ENCODE measurements at regions not wholly inside any gene's neighbourhood (a gene's known extent, or its start where the extent isn't known, plus 50 kb on each side); places are given as distances from the start of the nearest gene placed in this dataset.

DNA sequence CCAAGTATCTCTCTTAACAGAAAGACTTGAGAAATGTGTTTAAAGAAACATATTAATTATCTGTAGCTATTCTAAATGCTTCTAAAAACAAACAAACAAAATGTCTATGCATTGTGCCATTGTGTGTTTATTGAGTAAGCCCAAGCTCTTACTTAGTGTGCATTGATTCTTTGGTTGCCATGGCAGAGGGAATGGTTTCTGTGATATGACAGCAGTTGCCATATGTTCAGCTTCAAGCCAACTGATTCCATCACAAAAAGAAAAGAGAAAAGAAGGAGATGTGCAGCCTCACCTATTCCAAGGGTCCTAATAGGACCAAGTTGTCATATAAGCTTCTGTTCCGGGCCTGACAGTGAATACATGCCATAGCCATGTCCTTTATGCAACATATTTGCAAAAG lies 457.5 kb downstream of the TOX3 start:
- no peaks in the 10 kb centered on the region for H3K4me1 ChIP-seq (ENCODE audit: insufficient read depth, low read length, poor library complexity, severe bottlenecking)
- no peak overlapping the region for H3K9ac ChIP-seq (ENCODE audit: low read depth, low read length, poor library complexity, severe bottlenecking)
- no peaks in the 10 kb centered on the region for H3K36me3 ChIP-seq (ENCODE audit: insufficient read depth, low read length)
- H3K79me2 ChIP-seq (ENCODE audit: insufficient read depth, low read length): no peaks in the 10 kb centered on the region
- no peak overlapping the region for H2AFZ ChIP-seq (ENCODE audit: low read length)
- no peak overlapping the region for H3K4me2 ChIP-seq (ENCODE audit: low read depth, low read length, poor library complexity, severe bottlenecking)
- no peaks in the 10 kb centered on the region for H3F3A ChIP-seq (ENCODE audit: low read depth)
- H4K20me1 ChIP-seq (ENCODE audit: insufficient read depth, low read length, poor library complexity, severe bottlenecking): no peaks in the 10 kb centered on the region
- peaks cover 5% of the 10 kb centered on the region; the same call in 1 of the 2 replicates for H3K9me3 ChIP-seq (ENCODE audit: insufficient read depth, low read depth, low read length)
- no peaks in the 10 kb centered on the region for H3K27me3 ChIP-seq (ENCODE audit: insufficient read depth, low read length, poor library complexity, severe bottlenecking)
- H3K9me2 ChIP-seq (replicated peaks; ENCODE audit: low read depth, low read length): no peaks in the 10 kb centered on the region
- TF ChIP-seq CTCF (conservative IDR thresholded peaks at IDR 0.05; ENCODE audit: low read length): no peak
- H3K4me3 ChIP-seq (ENCODE audit: low read length, poor library complexity, severe bottlenecking): no peak overlapping the region

GRCh38 chr16:52086901-52087300 lies 460.0 kb downstream of the TOX3 start:
- no peak overlapping the region for H3K4me2 ChIP-seq (ENCODE audit: low read depth, low read length, poor library complexity, severe bottlenecking)
- H3K27me3 ChIP-seq (ENCODE audit: insufficient read depth, low read length, poor library complexity, severe bottlenecking): no peaks in the 10 kb centered on the region
- no peaks in the 10 kb centered on the region for H3K36me3 ChIP-seq (ENCODE audit: insufficient read depth, low read length)
- TF ChIP-seq CTCF (conservative IDR thresholded peaks at IDR 0.05; ENCODE audit: low read length): no peak
- no peak for TF ChIP-seq EZH2phosphoT487 (IDR thresholded peaks at IDR 0.05; ENCODE audit: borderline replicate concordance)
- H3K4me1 ChIP-seq (ENCODE audit: insufficient read depth, low read length, poor library complexity, severe bottlenecking): no peaks in the 10 kb centered on the region
- no peak overlapping the region for H3K9ac ChIP-seq (ENCODE audit: low read depth, low read length, poor library complexity, severe bottlenecking)
- H3K4me3 ChIP-seq (ENCODE audit: low read length, poor library complexity, severe bottlenecking): no peak overlapping the region
- no peaks in the 10 kb centered on the region for H3K9me2 ChIP-seq (replicated peaks; ENCODE audit: low read depth, low read length)
- no peaks in the 10 kb centered on the region for H3K79me2 ChIP-seq (ENCODE audit: insufficient read depth, low read length)
- H3K9me3 ChIP-seq (ENCODE audit: insufficient read depth, low read depth, low read length): peaks cover 5% of the 10 kb centered on the region; the same call in 1 of the 2 replicates
- H4K20me1 ChIP-seq (ENCODE audit: insufficient read depth, low read length, poor library complexity, severe bottlenecking): no peaks in the 10 kb centered on the region
- H3F3A ChIP-seq (ENCODE audit: low read depth): no peaks in the 10 kb centered on the region
- no peak overlapping the region for H2AFZ ChIP-seq (ENCODE audit: low read length)

DNA sequence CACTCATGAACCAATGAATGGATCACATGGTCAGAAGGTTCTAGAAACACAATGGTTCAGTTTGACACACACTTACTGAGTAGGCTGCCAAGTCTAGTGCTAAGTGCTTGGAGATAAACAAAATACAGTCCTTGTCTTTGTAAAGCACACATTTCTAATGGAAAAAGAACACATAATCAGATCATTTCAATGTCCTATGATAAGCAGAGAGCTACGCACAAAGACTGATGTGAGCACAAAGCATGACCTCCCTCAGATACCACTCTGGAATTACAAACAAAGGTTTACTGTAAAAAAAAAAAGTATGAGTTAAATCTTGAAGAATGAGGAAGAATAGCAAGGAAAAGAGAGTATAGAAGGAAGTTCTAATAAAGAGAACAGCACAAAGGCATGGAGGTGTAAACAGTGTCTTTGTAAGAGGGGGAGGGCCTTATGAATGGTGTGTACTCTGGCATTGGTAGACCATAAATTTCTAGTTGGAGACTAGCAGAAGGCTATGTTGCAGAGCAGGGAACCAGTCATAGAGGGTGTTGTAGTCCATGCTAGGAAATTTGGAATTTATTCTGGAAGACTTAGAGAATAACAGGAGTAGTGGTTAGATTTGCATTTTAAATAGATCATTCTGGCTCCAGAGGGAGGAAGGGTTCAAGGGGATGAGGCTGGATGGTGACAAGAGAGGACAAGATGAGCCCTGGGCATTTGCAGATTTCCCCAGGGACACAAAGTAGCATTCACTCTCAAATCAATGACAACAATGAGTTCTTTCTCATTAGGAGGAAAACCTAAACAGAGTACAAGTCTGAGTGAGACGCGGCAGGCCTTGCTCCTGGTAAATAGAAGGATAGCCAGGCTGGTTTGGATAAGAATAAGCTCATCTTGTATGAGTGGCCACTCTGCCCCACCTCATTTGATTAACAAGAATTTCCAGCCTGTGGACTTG lies 468.0 kb downstream of the TOX3 start:
- TF ChIP-seq CTCF (conservative IDR thresholded peaks at IDR 0.05; ENCODE audit: low read length): no peak
- no peak for TF ChIP-seq EZH2phosphoT487 (IDR thresholded peaks at IDR 0.05; ENCODE audit: borderline replicate concordance)
- H3K9me2 ChIP-seq (replicated peaks; ENCODE audit: low read depth, low read length): no peaks in the 10 kb centered on the region
- H2AFZ ChIP-seq (ENCODE audit: low read length): no peak overlapping the region
- no peaks in the 10 kb centered on the region for H3K4me1 ChIP-seq (ENCODE audit: insufficient read depth, low read length, poor library complexity, severe bottlenecking)
- no peaks in the 10 kb centered on the region for H3K9me3 ChIP-seq (ENCODE audit: insufficient read depth, low read depth, low read length)
- H3K4me3 ChIP-seq (ENCODE audit: low read length, poor library complexity, severe bottlenecking): no peak overlapping the region
- no peak overlapping the region for H3K9ac ChIP-seq (ENCODE audit: low read depth, low read length, poor library complexity, severe bottlenecking)
- no peaks in the 10 kb centered on the region for H3K27me3 ChIP-seq (ENCODE audit: insufficient read depth, low read length, poor library complexity, severe bottlenecking)
- H4K20me1 ChIP-seq (ENCODE audit: insufficient read depth, low read length, poor library complexity, severe bottlenecking): no peaks in the 10 kb centered on the region
- H3K4me2 ChIP-seq (ENCODE audit: low read depth, low read length, poor library complexity, severe bottlenecking): no peak overlapping the region
- no peaks in the 10 kb centered on the region for H3K79me2 ChIP-seq (ENCODE audit: insufficient read depth, low read length)
- no peaks in the 10 kb centered on the region for H3F3A ChIP-seq (ENCODE audit: low read depth)
- H3K36me3 ChIP-seq (ENCODE audit: insufficient read depth, low read length): no peaks in the 10 kb centered on the region
